ENCODE measurements at regions not wholly inside any gene's neighbourhood (a gene's known extent, or its start where the extent isn't known, plus 50 kb on each side); places are given as distances from the start of the nearest gene placed in this dataset.

DNA sequence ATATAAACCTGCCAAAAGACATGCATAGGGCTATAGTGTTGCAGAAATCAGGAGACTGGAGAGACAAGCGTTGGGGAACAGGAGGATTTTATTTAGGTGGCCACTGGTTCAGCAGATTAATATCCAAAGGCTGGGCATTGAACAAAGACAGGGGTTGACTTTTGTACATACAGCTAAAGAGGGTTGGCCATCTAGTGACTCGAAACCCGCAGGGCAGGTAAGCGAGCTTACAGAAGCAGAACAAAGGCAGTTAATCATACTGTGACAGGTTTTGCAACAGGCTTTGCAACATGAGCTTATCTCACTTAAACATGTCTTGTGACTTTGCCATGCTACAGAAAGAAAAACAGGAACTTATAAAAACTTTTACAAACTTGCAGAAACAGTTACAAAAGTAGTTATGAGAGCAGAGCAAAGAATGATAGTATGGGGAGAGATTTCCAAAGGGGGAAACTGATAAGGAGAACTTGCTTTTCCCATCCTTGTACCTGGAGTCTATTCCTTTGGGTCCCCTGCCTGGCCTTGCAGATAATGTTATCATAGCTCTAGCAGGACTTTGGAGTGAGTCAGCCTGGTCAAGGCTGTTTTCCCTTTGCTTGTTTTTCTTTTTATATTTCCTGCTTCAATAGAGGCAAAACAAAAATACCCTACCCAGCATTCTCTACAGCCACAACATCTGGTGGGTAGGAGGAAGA lies 234.2 kb downstream of the PCDH17 start:
- TF ChIP-seq, protein P1, sequence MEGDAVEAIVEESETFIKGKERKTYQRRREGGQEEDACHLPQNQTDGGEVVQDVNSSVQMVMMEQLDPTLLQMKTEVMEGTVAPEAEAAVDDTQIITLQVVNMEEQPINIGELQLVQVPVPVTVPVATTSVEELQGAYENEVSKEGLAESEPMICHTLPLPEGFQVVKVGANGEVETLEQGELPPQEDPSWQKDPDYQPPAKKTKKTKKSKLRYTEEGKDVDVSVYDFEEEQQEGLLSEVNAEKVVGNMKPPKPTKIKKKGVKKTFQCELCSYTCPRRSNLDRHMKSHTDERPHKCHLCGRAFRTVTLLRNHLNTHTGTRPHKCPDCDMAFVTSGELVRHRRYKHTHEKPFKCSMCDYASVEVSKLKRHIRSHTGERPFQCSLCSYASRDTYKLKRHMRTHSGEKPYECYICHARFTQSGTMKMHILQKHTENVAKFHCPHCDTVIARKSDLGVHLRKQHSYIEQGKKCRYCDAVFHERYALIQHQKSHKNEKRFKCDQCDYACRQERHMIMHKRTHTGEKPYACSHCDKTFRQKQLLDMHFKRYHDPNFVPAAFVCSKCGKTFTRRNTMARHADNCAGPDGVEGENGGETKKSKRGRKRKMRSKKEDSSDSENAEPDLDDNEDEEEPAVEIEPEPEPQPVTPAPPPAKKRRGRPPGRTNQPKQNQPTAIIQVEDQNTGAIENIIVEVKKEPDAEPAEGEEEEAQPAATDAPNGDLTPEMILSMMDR (IDR thresholded peaks at IDR 0.05), result no peak
- no peak for TF ChIP-seq POLR2A (IDR thresholded peaks at IDR 0.05)
- no peak for TF ChIP-seq POLR2AphosphoS5 (IDR thresholded peaks at IDR 0.05)

All from gastroesophageal sphincter (tissue), 3 donors.